ENCODE measurements at regions not wholly inside any gene's neighbourhood (a gene's known extent, or its start where the extent isn't known, plus 50 kb on each side); places are given as distances from the start of the nearest gene placed in this dataset.

DNA sequence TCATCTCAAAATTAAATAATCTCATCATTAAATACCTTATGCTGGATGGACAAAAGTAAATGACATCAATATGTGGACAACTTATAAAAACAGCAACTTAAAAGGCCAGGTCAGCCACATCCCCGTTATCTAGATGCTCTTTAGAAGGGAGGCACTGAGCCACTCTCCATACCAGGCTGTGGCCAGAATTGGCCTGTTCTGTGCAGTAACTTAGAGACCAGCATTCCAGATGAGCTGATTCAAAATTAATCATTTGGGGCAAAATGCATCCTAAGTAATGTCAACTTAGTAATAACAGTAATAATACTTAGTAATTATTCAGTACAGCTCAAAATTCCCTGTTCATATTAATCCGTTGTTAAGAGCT lies 373.6 kb downstream of the FBXW7 start:
- Histone ChIP-seq H3K36me3 (no peaks in the 10 kb centered on the region), H3K27me3 (no peaks in the 10 kb centered on the region), H3K27ac (no peak overlapping the region), H3K9me3 (no peaks in the 10 kb centered on the region), H3K4me3 (no peak overlapping the region), H3K4me1 (peaks cover 0 to 14% of the 10 kb centered on the region in 2 donors)
- TF ChIP-seq, protein P1, sequence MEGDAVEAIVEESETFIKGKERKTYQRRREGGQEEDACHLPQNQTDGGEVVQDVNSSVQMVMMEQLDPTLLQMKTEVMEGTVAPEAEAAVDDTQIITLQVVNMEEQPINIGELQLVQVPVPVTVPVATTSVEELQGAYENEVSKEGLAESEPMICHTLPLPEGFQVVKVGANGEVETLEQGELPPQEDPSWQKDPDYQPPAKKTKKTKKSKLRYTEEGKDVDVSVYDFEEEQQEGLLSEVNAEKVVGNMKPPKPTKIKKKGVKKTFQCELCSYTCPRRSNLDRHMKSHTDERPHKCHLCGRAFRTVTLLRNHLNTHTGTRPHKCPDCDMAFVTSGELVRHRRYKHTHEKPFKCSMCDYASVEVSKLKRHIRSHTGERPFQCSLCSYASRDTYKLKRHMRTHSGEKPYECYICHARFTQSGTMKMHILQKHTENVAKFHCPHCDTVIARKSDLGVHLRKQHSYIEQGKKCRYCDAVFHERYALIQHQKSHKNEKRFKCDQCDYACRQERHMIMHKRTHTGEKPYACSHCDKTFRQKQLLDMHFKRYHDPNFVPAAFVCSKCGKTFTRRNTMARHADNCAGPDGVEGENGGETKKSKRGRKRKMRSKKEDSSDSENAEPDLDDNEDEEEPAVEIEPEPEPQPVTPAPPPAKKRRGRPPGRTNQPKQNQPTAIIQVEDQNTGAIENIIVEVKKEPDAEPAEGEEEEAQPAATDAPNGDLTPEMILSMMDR (IDR thresholded peaks at IDR 0.05): no peak
- no peak for DNase-seq (ENCODE audit: low spot score)

GRCh38 chr4:152161676-152162330 lies 374.1 kb downstream of the FBXW7 start:
- H3K27me3 ChIP-seq: no peaks in the 10 kb centered on the region
- peaks cover 0 to 14% of the 10 kb centered on the region in 2 donors for H3K4me1 ChIP-seq
- DNase-seq (ENCODE audit: low spot score): no peak
- no peaks in the 10 kb centered on the region for H3K36me3 ChIP-seq
- no peak overlapping the region for H3K4me3 ChIP-seq
- H3K9me3 ChIP-seq: no peaks in the 10 kb centered on the region
- TF ChIP-seq, protein P1 (IDR thresholded peaks at IDR 0.05): no peak
- no peak overlapping the region for H3K27ac ChIP-seq

- H3K36me3 ChIP-seq: no peaks in the 10 kb centered on the region
- TF ChIP-seq, protein P1 (IDR thresholded peaks at IDR 0.05): no peak
- no peaks in the 10 kb centered on the region for H3K27me3 ChIP-seq
- H3K4me1 ChIP-seq: peaks cover 0 to 14% of the 10 kb centered on the region in 2 donors
- H3K9me3 ChIP-seq: no peaks in the 10 kb centered on the region
- no peak for DNase-seq (ENCODE audit: low spot score)
- no peak overlapping the region for H3K27ac ChIP-seq
- H3K4me3 ChIP-seq: no peak overlapping the region
Observed at GRCh38 chr4:152160225-152160800, 375.6 kb downstream of the FBXW7 start.

GRCh38 chr4:152159773-152160172 lies 376.1 kb downstream of the FBXW7 start:
- Histone ChIP-seq H3K9me3 (no peaks in the 10 kb centered on the region), H3K27ac (no peak overlapping the region), H3K36me3 (no peaks in the 10 kb centered on the region), H3K4me3 (no peak overlapping the region), H3K27me3 (no peaks in the 10 kb centered on the region), H3K4me1 (peaks cover 0 to 14% of the 10 kb centered on the region in 2 donors)
- TF ChIP-seq, protein P1 (IDR thresholded peaks at IDR 0.05): no peak
- DNase-seq (ENCODE audit: low spot score): no peak

DNA sequence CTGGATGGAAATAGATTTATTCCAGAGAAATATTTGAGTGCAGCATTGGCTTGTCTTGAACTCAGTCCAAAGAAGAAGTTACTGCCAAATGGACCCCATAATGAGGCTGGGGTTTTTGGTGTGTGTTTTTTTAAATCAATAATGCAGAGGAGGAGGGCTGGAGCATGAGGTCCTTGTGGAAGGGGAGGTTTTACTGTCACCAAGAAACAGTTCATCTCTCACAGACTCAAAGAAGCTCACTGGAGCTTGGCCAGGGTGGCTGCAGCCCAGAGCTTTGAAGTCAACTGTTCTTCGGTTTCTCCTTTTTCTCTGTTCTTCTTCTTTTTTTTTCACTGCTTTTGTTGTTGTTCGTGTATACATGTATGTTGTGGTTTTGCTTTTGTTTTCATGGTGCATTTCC lies 377.7 kb downstream of the FBXW7 start:
- TF ChIP-seq, protein P1 (IDR thresholded peaks at IDR 0.05): no peak
- Histone ChIP-seq H3K9me3 (no peaks in the 10 kb centered on the region), H3K4me1 (peaks cover 0 to 14% of the 10 kb centered on the region in 2 donors), H3K27ac (no peak overlapping the region), H3K36me3 (no peaks in the 10 kb centered on the region), H3K4me3 (no peak overlapping the region), H3K27me3 (no peaks in the 10 kb centered on the region)
- no peak for DNase-seq (ENCODE audit: low spot score)

DNA sequence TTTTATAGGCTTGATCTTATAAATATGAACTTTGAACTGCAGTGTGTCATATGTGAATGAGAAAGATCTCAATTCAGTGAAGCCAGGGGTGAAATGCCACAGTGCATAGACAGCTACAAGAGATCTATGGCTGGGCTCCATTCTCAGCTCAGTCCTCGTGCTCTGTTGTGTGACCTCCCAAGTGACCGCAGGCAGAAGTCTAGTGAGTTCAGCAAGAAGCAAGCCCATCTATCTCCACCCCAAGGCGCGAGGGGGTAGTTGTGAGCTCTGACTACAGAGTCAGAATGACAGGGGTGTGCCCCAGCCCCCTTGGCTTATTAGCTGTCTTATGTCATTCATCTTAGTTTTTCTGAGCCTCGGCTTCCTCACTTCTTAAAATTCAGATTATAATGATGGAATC lies 378.3 kb downstream of the FBXW7 start:
- TF ChIP-seq, protein P1 (IDR thresholded peaks at IDR 0.05): no peak
- H3K4me3 ChIP-seq: no peak overlapping the region
- H3K27me3 ChIP-seq: no peaks in the 10 kb centered on the region
- peaks cover 0 to 14% of the 10 kb centered on the region in 2 donors for H3K4me1 ChIP-seq
- H3K9me3 ChIP-seq: no peaks in the 10 kb centered on the region
- no peak overlapping the region for H3K27ac ChIP-seq
- DNase-seq (ENCODE audit: low spot score): no peak
- H3K36me3 ChIP-seq: no peaks in the 10 kb centered on the region
